Activated CD4-positive, alpha-beta T cell treated with anti-CD3 and anti-CD28 coated beads, Interleukin-2, amount 50 U/mL, for 4 hours (primary cell): ENCODE measurements at regions not wholly inside any gene's neighbourhood (a gene's known extent, or its start where the extent isn't known, plus 50 kb on each side); places are given as distances from the start of the nearest gene placed in this dataset.

Source experiments
- DNase-seq, 2 experiments: peaks; one replicate each; pipeline ENCODE4 v3.0.0-alpha.2; 2020

- DNase-seq: no peak
Measured at GRCh38 chr20:43799150-43799711, 72.4 kb upstream of the GTSF1L start.

GRCh38 chr20:43798291-43799149 is 71.7 kb upstream of the GTSF1L start:
- no peak for DNase-seq

GRCh38 chr20:43794326-43794725 is 67.5 kb upstream of the GTSF1L start:
- no peak for DNase-seq

GRCh38 chr20:43789593-43789992 is 62.8 kb upstream of the GTSF1L start:
- no peak for DNase-seq

GRCh38 chr20:43787937-43788336 is 61.1 kb upstream of the GTSF1L start:
- DNase-seq: no peak

- DNase-seq: no peak
Measured at GRCh38 chr20:43786885-43787284, 60.1 kb upstream of the GTSF1L start.

GRCh38 chr20:43781215-43781614 is 54.4 kb upstream of the GTSF1L start:
- no peak for DNase-seq

- DNase-seq: no peak
Measured at GRCh38 chr20:43778375-43778774, 51.6 kb upstream of the GTSF1L start.

- DNase-seq: no peak
Measured at GRCh38 chr20:43776691-43777090, 49.9 kb upstream of the GTSF1L start.
